CD4-positive, alpha-beta T cell treated with Interleukin-15 for 4 hours (primary cell): ENCODE measurements at regions not wholly inside any gene's neighbourhood (a gene's known extent, or its start where the extent isn't known, plus 50 kb on each side); places are given as distances from the start of the nearest gene placed in this dataset.
"Not testable (repeated sequence)": the region's sequence is repeated elsewhere in the genome, so short reads cannot be mapped to it uniquely, and the experiment has no call there.

Source experiments
- DNase-seq: peaks from one replicate; pipeline ENCODE4 v3.0.0-alpha.2; 2020; ENCODE audit warnings: low spot score

- no peak for DNase-seq
Measured at GRCh38 chr1:60886793-60887331, 195.5 kb upstream of the NFIA start.

- no peak for DNase-seq
Measured at GRCh38 chr1:60886090-60886489, 196.3 kb upstream of the NFIA start.

GRCh38 chr1:60880202-60880601 is 202.2 kb upstream of the NFIA start:
- DNase-seq: no peak

GRCh38 chr1:60878323-60878722 is 204.0 kb upstream of the NFIA start:
- no peak for DNase-seq

GRCh38 chr1:60877376-60877775 is 205.0 kb upstream of the NFIA start:
- DNase-seq: no peak

- no peak for DNase-seq
Measured at GRCh38 chr1:60876952-60877351, 205.4 kb upstream of the NFIA start.

GRCh38 chr1:60875138-60875537 is 207.2 kb upstream of the NFIA start:
- DNase-seq: no peak

- no peak for DNase-seq
Measured at GRCh38 chr1:60874718-60875117, 207.6 kb upstream of the NFIA start.

- not testable (repeated sequence) for DNase-seq
Measured at GRCh38 chr1:60873396-60873795, 209.0 kb upstream of the NFIA start.

GRCh38 chr1:60872426-60873054 is 209.8 kb upstream of the NFIA start:
- DNase-seq: no peak

GRCh38 chr1:60870269-60870865 is 212.0 kb upstream of the NFIA start:
- no peak for DNase-seq

- DNase-seq: no peak
Measured at GRCh38 chr1:60868901-60869663, 213.3 kb upstream of the NFIA start.

- DNase-seq: no peak
Measured at GRCh38 chr1:60867782-60868181, 214.6 kb upstream of the NFIA start.

- DNase-seq: no peak
Measured at GRCh38 chr1:60866917-60867531, 215.3 kb upstream of the NFIA start.

- DNase-seq: no peak
Measured at GRCh38 chr1:60866226-60866900, 216.0 kb upstream of the NFIA start.

GRCh38 chr1:60865166-60865565 is 217.2 kb upstream of the NFIA start:
- no peak for DNase-seq

GRCh38 chr1:60864722-60865121 is 217.6 kb upstream of the NFIA start:
- DNase-seq: no peak

GRCh38 chr1:60863131-60863530 is 219.2 kb upstream of the NFIA start:
- DNase-seq: no peak

GRCh38 chr1:60861961-60862567 is 220.3 kb upstream of the NFIA start:
- no peak for DNase-seq

- no peak for DNase-seq
Measured at GRCh38 chr1:60859111-60859510, 223.2 kb upstream of the NFIA start.

GRCh38 chr1:60857851-60858250 is 224.5 kb upstream of the NFIA start:
- no peak for DNase-seq

- DNase-seq: no peak
Measured at GRCh38 chr1:60850084-60850483, 232.3 kb upstream of the NFIA start.
